DMS114 treated with DMSO at 0.1 percent for 48 hours (cell line): ENCODE measurements at regions not wholly inside any gene's neighbourhood (a gene's known extent, or its start where the extent isn't known, plus 50 kb on each side); places are given as distances from the start of the nearest gene placed in this dataset.

Source experiments
- DNase-seq: peaks from one replicate; lab custom pipeline; 2025; ENCODE audit not compliant: unreplicated experiment; lab: John Stamatoyannopoulos, UW

DNA sequence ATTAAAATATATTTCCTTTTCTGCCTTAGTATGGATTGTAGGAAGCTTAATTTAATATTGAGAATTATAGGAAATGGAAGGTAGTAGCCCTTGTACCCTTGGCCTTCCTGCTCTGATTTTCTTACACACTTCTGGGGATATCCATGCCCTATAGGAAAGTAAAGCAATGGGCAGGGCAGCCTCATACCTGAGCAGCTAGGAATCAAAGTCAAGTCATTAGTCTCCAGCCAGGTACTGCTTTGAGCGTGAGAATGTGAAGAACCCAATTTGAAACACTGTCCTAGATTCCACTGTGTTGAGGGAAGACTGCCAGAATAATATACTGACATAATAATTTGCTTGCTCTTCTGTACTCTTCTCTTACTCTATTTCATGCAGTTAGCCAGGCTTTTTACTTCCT lies 51.0 kb upstream of the L3MBTL3 start:
- DNase-seq = no peak

- DNase-seq = no peak
Measured at GRCh38 chr6:129966125-129966524, 52.3 kb upstream of the L3MBTL3 start.

DNA sequence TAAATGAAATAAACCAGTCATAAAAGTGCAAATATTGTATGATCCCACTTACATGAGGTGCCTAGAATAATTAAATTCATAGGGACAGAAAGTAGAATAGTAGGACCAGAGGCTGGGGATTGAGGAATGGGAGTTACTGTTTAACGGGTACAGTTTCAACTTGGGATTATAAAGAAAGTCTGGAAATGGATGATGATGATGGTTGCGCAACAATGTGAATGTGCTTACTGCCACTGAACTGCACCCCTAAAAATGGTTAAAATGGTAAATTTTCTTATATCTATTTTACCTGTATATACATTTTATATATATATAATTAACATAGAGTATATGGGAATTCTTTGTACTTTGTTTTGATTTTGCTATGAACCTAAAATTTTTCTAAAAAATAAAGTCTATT lies 53.3 kb upstream of the L3MBTL3 start:
- DNase-seq = no peak

- DNase-seq = no peak
Measured at GRCh38 chr6:129959358-129959930, 58.9 kb upstream of the L3MBTL3 start.

DNA sequence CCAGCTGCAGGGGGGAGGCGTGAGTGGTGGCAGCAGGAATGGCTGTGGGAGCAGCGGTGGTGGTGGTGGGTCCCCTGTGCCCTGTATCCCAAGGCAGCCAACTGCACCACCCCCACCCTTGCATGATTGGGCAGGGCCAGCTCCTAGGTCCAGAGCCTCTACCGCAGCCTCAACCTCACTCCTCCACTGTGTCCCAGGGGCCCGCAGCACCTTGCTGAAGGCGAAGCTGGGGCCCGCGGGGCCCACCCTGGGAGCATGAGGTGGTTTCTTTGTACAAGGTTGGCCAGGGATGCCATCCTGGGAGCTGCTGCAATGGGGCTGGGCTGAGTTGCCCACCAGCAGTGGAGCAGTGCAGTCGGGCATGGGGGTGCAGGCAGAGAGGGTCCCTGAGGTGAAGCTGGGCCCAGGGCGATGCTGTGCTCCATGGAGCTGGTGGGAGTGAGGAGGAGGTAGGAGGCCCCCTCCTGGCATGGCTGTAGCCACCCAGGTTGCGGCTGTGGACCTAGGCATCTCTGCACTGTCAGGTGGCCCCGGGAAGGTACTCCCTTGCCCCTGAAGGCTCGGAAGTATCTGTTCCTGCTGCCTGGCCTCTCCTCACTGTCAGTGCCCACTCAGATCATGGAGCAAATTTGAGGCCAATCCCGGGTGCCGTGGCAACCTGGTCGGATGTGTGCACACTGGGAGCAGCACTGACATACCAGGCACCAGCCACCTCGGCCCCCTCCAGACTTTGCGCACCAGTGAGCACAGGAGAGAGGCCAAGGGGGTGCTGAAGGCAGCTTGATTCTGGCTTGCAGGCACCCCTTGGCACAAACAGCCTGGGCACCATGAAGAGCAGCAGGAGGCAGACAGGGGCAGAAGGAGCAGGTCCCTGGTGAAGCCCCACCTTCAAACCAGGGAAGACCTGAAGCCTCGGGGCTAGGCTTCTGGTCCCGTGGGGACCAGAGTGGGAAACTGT lies 60.2 kb upstream of the L3MBTL3 start:
- no peak for DNase-seq

DNA sequence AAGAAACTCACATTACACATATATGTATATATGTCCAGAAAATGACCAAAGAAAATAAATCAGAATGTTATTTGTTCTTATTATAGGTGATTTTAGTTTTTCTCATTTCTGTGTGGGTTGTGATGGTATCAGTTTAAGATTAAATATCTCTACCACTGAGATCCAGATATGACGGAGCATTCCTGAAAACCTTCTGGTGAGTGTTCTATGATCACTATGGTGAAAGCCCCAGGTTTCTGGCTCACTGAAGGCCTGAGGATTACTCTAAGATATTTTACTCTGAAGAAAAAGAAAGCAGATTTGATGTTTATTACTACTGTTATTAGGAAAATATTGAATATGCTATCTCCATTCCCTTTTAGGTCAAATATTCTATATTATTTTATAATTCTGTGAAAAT lies 62.8 kb upstream of the L3MBTL3 start:
- no peak for DNase-seq

DNA sequence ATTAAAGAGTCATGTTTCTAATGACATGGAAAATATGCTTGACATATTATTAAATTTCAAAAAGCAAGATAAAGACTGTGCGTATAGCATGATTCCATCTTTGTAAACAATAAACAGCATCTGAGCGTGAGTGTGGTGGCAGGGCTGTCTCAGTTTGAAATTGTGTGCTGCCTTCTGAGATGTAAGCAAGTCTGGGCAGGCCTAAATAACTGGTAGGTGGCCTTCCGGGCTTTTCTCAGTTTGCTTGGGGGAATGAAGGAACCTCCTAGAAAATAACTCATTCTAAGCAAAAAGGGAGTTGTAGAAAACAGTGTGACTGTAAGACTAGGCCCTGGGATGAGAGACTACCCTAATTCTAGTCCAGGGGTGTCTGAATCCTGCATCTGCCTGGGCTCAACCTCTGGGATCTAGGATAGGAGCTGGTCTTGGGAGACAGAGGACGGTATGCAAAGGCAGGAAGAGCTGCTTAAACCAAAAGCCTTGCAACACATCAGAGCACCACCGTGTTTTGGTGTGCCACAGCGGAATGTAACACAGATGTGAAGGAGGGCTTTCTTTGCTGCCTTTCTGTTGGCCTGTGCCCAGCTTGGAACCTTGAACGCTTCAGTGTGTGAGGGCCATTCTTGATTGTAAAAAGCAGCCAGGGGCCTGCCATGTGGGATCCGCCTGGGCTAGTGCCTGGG lies 63.5 kb upstream of the L3MBTL3 start:
- DNase-seq = no peak

DNA sequence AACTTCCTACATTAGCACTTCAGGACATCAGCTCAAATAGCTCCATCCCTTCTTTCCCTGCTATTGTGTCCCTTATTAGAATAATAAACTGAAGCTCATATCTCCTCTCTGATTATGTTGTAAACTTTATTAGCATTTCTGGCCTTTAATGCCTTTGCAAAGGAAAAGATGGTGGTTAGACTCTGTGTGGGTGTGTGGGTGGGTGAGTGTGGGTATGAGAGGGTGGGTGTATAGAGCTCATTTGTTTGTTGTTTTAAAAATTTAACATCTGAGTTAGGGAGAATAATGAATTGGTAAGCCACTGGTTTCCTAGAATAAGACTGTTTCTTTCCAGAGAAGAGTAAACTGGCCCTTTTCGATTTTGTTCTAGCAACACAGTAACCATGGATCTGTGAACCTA lies 70.6 kb upstream of the L3MBTL3 start:
- no peak for DNase-seq

GRCh38 chr6:129946439-129947140 lies 71.8 kb upstream of the L3MBTL3 start:
- no peak for DNase-seq

- DNase-seq = no peak
Measured at GRCh38 chr6:129943637-129944271, 74.6 kb upstream of the L3MBTL3 start.

DNA sequence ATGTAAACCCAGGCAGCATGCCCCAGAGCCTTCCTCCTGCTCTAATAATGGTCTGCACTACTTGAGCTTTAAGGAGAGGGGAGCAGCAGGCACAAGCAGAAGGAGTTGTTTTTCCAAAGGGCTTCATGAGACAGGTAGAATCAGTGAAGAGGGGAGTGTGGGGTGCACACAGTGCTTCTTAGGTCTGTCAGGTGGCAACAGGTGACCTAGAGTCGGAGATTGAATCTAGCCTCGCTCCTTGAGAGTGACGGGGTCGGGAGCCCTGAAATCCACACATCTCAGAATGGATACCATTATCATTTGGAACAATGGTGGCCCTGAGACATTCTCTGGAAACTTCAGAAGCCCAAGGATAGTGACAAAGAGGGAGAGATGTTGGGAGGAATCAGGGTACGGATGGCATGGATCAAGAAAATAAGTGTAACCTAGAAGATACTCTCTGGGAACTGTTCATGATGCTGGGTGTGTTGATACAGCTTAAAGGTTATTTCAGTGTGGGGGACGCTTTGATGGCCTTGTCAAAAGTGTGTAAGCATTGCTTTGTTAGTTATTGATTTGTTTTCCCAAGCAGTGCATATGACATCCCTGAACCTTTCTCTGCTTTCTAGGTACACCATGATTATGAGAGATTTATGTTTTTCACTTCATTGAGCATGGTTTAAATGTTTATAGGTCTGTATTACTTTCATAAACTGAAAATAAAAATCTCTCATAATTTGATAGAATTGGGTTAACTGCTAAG lies 77.8 kb upstream of the L3MBTL3 start:
- DNase-seq = no peak

DNA sequence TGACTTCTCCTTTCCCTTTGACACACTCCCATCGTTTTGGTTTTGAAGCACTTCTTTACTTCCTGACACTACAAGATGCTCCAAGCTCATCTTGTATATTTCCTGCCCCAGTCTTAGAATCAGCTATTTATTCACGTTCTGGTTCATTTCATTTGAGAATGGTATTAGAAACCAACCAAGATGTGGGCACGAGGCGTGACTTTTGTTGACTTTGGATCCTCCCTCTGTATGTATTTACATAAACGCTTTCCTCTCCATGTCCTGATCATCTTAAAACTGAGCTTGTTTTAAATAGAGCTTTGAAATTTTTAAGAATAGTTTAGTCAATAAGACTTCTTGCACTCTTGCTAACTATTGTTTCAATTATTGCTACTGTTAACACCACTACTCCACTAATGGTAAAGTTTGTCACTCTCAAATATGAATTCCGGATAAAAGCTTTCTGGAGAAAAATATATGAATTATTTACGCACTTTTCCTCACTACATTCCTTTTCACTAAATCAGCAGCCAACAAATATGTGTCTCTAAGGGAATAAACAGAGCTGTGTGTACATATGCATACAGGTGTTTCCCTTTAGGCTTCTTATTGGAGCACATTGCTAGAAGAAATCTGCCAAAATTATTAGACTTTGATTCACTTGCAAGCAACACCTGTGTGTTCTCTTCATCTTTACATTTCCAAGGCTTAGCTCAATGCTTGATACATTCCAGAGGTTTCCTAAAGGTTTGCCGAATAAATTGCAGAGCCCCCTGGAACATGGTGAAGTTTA lies 77.3 kb upstream of the TMEM244 start:
- DNase-seq = no peak

GRCh38 chr6:129936329-129937165 lies 75.4 kb upstream of the TMEM244 start:
- DNase-seq = peak; percentile 46

DNA sequence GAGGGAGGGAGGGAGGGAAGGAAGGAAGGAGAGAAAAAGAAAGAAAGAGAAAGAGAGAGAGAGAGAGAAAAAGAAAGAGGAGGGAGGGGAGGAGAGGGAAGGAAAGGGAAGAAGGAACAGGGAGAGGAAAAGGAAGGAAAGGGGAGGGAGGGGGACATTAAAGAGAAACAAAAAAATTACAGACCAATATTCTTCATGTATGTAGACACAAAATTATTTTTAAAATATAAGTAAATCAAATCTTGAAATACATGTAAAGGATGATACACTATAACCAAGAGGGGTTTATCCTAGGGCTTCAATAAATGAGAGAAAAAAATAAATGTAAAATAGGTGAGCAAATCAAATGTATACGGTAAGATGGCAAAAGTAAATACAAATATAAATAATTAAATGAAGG lies 71.2 kb upstream of the TMEM244 start:
- DNase-seq = no peak

DNA sequence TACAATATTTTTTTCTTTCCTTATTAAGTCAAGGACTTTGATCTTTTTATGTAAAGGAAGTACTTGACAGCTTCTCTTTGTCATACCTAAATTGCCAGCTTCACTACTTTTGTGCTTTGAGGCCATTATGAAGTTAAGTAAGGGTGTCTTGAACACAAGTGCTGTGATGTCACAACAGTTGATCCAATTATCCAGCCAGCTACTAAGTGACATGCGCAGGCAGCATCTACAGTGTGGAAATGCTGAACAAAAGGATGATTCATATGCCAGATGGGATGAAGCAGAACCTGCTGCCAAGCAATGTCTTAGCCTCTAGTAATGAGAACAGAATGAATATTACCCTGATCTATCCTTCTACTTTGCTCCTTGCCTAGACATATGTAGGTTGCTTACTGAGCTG lies 68.3 kb upstream of the TMEM244 start:
- no peak for DNase-seq

- no peak for DNase-seq
Measured at GRCh38 chr6:129923530-129924250, 62.6 kb upstream of the TMEM244 start.

DNA sequence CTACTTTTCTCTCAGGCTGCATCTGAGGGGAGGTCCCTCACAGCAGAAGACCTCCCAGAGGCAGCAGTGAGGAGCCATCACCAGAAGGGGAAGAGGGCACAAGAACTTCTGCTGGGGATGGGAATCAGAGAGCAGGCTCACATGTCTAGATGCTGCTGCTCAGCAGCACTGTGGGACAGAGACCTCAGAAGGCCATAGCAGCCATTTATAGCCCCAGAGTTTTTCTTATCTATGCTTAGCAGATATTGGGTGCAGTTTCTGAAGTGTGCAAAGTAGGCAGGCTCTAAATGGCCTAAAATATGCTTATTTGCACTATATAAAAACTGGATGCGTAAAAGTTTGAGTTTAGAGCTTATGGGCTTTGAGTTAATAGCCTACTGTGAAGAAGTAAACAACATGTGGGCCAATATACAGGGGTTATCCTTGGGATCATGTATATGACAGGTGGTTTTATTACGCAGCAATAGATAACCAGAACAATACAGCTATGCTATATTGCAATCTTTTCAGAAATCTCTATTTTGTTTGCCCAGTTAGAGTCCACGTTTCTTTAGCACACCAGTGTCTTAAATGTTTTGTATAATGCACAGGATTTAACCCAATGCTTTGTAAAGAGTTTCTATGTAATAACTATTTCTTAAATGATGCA lies 60.2 kb upstream of the TMEM244 start:
- no peak for DNase-seq
